ENCODE measurements at regions not wholly inside any gene's neighbourhood (a gene's known extent, or its start where the extent isn't known, plus 50 kb on each side); places are given as distances from the start of the nearest gene placed in this dataset.
A peak's percentile ranks its signal among the peaks of the same experiment; 100 is the strongest.
"Not testable (repeated sequence)": the region's sequence is repeated elsewhere in the genome, so short reads cannot be mapped to it uniquely, and the experiment has no call there.

GRCh38 chr7:149995369-149996026 lies 121.7 kb downstream of the ATP6V0E2 start:
- not testable (repeated sequence) for DNase-seq

DNA sequence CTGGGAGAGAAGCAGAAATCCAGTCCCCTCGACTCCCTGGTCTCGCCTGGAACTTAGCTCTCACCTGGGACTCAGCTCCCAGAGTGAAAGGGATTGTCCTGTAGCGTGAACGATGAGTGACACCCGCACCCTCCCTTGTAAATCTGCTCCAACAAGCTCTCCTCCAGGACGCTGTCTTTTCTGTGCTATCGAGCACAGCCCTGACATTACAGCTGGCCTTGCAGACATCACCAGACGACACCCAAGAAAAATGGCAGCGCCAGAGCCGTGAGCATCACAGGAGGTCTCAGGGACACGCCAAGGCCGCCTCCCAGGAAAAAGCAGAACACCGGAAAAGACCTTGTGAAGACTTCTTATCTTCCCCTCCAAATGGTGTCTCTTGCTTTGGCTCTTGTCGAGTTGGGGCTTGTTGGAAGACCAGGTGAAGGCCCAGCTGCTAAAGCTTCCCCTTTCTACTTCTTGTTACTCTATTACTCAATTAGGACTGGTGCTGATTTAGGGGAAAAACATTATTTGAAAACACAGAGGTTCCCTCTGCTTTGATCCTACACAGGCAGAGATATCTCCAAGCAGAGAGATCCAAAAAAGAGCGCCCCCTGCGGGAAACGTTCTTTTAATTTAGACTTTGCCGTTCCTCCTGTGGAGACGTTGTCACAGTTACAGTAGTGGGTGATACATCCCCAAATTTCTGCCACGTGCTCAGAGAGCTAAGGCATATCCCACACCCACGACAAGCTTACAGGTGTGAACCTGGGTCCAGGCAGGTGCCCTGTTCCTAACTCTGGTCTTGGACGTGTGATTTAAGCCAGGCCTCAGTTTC lies 127.2 kb downstream of the ATP6V0E2 start:
- not testable (repeated sequence) for DNase-seq

DNA sequence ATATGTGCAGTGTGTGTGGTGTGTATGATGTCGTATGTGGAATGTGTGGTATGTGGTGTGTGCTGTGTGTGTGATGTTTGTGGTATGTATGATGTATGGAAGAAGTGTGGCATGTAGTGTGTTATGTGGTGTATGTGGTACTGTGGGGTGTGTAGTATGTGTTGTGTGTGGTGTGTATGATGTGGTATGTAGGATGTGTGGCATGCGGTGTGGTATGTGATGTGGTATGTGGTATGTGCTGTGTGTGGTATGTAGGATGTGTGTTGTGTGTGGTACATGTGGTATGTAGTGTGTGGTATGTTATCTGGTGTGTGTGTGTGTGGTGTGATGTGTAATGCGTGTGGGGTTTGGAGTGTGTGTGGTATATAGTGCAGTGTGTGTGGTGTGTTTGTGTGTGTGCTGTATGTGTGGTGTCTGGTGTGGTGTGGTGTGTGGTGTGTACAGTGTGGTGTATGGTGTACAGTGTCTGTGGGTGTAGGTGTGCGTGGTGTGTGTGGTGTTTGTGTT lies 129.6 kb downstream of the ATP6V0E2 start:
- no peak for DNase-seq

DNA sequence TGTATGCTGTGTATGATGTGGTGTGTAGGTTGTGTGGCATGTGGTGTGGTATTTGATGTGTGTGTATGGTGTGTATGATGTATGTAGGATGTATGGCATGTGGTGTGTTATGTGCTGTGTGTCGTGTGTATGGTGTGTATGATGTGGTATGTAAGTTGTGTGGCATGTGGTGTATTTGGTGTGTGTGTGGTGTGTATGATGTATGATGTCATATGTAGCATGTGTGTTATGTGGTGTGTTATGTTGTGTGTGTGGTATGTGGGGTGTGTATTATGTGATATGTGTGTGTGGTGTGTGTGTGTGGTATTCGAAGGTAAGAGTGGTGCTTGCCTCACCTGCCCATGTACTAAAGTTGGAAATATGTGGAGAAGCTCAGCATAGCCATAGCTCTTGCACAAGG lies 130.2 kb downstream of the ATP6V0E2 start:
- not testable (repeated sequence) for DNase-seq

- not testable (repeated sequence) for DNase-seq
These were observed 131.1 kb downstream of the ATP6V0E2 start for GRCh38 chr7:150004843-150005242.

DNA sequence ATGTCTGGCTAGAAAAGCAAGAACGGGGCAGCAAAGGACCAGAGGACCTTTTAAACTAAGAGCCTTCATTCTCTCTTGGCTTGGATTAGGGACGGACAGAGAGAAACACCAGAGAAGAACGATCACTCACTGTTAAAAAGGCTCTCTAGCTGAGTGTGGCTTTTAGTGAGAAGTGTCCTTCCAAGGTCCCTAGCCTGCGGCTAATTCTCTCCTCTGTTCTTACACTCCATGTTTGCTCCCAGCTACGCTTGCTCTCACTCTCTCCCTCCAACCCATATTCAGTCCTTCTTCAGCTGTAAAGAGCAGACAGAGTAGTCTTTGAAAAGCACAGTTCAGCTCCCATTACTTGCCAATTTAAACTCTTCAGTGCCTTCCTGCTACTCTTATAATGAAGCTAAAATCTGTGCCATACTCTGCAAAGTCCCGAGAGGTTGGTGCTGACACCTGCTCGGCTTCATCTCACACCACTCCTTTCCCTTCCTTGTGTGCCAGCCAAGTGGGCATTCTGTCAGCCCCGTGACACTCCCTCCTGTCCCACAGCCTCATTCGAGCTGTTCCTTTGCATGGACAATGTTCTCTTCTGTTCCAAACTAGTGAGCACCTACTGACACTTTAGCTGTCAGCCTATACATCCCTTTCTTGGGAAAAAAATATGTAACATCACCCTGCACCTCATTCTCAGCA lies 136.0 kb downstream of the ATP6V0E2 start:
- DNase-seq = not testable (repeated sequence)

GRCh38 chr7:150016651-150017189 lies 143.0 kb downstream of the ATP6V0E2 start:
- DNase-seq = not testable (repeated sequence)

DNA sequence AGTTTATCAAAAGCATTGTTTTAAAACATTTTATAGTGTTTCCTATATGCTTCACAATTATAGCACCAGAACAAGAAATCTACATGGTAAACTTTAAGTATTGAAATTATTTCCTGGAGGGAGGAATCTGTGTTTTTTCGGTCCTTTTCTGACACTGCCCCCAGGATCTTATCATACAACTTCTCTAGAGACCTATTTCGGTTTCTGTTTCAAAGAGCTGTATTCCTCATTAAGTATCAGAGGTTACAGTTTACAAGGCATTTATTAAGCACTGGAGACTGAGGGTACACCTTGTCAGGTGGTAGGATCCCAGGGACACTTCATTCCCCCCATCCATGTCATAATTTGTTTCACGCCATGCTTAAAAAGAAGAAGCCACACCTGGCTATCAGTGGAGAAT lies 146.4 kb downstream of the ATP6V0E2 start:
- not testable (repeated sequence) for DNase-seq

DNA sequence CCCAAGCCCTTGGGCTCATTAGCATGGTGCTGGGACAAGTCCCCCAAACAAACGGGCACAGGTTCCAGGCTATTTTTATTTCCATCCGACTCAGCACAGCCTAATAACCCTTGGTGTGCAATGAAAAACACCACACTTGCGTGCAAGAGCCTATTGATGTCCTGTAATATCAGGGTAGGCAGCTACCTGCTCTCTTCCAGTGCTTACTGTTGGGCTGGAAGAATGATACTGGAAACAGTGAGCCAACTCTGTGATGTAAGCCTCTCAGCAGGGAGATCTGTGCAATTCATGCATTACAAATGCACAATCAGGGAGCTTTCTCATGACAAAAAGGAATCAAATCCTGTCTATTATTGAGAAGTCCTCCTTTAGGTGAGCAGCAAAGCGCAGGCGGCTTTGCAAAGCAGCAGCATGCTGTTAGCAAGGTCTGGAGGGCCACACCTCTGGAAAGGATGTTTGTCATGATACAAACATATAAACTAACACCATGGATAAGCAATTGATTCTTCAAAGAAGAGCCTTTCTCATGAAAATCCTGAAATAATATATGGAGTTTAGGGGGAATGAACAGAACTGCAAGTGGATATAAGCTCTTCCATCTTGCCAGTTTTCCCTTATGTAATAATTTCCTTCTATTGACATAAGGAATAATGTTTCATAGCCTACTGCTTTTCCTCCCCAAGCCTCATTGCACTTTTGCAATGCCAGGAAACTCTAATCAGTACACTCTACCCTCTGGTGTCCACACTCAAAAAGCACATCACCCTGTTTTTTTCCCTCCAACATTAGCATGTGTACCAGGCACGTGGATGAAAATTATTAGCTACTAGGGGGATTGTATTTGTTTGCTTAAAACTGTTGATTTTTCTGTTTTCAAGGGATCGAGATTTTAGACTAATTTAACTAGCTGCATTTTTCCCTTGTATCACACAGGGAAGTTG lies 151.1 kb downstream of the ATP6V0E2 start:
- DNase-seq = not testable (repeated sequence)

- DNase-seq = not testable (repeated sequence)
These were observed 152.0 kb downstream of the ATP6V0E2 start for GRCh38 chr7:150025802-150026201.

DNA sequence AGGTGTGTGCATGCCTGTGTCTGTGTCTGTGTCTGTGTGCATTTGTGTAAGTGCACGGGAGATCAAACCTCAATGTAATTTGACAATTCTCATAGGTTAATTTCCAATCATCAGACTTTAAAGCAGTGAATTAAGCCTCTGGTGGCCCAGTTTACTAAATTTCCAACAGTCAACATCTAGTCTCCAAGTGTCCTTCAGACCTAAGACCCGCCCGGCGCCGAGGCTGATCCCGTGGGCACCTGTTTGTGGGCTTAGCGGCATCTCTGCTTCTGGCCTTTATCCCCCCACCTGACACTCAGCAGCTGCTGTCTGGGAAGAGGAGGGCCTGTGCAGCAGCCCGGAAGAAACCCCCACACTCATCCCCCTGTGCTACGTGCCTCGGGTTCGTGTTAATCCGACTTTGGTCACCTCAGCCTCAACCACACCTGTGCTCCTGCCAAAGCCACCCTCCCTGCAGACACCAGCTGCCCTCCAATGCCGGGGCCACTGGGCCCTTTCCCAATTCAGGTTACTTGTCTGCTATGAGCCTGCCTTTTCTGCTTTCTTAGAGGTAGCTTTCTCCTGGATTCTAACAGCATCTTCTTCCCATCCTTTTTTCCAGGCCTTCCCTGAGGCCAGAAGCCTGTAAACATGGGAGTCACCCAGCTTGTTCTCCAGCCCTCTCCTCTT lies 154.7 kb downstream of the ATP6V0E2 start:
- DNase-seq = not testable (repeated sequence)

DNA sequence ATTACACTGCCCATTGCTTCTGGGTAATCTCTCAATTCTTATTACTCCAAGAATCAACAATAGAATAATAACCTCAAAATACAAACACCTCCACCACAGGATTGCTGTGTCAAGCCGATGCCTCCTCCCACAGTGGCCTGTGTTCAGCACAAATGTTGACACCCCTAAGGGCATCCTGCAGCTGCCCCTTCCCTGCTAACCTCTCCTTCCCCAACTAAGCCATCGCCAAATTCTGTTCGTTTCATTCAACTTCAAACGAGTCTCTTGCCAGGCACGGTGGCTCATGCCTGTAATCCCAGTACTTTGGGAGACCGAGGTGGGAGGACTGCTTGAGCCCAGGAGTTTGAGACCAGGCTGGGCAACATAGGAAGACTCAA lies 155.2 kb downstream of the ATP6V0E2 start:
- DNase-seq = not testable (repeated sequence)

- not testable (repeated sequence) for DNase-seq
These were observed 158.0 kb downstream of the ATP6V0E2 start for GRCh38 chr7:150031733-150032132.

DNA sequence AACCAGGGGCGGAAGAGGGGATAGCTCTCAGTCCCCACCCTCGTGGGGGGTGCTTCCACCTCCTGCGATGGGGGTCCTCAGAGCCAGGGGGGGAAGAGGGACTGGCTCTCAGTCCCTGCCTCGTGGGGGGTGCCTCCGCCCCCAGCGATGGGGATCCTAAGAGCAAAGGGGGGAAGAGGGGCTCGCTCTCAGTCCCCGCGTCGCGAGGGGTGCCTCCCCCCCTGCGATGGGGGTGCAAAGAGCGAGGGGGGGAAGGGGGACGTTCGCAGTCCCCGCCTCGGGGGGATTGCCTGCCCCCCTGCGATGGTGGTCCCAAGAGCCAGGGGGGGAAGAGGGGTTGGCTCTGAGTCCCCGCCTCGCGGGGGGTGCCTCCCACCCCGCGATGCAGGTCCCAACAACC lies 159.9 kb downstream of the ATP6V0E2 start:
- not testable (repeated sequence) for DNase-seq

- DNase-seq = not testable (repeated sequence)
These were observed 162.0 kb downstream of the ATP6V0E2 start for GRCh38 chr7:150035769-150036168.

DNA sequence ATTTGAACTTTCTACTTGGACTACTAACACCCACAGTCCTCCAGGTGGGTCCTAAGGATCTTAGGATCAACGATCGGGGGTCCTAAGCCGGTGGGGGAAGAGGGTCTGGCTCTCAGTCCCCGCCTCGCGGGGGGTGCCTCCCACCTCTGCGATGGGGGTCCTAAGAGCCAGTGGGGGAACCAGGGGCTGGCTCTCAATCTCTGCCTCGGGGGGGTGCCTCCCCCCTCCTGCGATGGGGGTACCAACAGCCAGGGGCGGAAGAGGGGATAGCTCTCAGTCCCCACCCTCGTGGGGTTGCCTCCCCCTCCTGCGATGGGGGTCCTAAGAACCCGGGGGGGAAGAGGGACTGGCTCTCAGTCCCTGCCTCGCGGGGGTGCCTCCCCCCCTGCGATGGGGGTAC lies 165.3 kb downstream of the ATP6V0E2 start:
- DNase-seq = not testable (repeated sequence)

- DNase-seq = not testable (repeated sequence)
These were observed 168.5 kb downstream of the ATP6V0E2 start for GRCh38 chr7:150042281-150042680.

- DNase-seq = not testable (repeated sequence)
These were observed 171.0 kb downstream of the ATP6V0E2 start for GRCh38 chr7:150044771-150045170.

- not testable (repeated sequence) for DNase-seq
These were observed 171.8 kb downstream of the ATP6V0E2 start for GRCh38 chr7:150045596-150045995.

DNA sequence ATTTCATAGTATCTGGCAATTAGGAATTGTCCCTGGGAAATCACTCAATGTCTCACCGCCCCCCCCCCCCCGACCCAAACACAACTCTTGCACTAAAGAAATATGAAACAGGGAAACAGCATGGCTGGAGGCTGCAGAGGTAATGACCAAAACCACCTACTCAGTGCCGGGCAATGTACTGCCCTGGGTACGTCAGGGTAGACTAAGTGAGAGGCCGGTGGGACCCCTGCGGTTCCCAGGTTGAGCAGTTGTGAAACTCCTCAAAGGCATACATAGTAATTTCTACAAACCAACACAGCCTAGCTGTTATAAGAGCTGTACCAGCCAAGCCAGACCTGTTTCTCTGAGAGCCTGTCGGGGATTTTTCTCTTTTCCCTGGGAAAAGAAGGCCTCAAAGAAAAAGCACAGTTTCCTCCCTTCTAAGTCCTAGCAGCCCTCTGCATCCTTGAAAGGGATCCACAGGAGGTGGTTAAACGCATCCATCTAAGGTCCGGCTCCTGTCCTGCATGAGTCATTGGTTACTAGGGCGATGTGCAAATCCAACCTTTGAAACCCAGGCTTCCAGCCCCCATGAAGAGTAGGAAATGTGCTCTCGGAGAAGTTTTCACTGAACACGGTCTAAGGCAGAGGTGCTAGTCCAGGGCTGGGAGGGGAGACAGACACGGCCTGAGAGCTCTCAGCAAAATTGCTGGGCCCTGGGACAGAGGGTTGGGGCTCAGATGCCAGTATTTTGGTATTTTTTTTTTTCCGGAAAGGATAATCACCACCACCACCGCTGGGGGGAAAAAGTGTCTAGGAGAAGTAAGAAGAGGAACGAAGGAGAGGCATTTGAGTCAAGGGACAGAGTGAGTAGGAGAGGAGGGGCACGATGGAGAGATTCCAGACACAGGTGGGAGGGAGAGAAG lies 172.8 kb downstream of the ATP6V0E2 start:
- DNase-seq = peak; percentile 10
